Activated CD8-positive, alpha-beta memory T cell treated with anti-CD3 and anti-CD28 coated beads, Interleukin-2, amount 10 ng/mL, durations not matched to agents 7 days and 5 days (primary cell): ENCODE measurements at regions not wholly inside any gene's neighbourhood (a gene's known extent, or its start where the extent isn't known, plus 50 kb on each side); places are given as distances from the start of the nearest gene placed in this dataset.
"Not testable (repeated sequence)": the region's sequence is repeated elsewhere in the genome, so short reads cannot be mapped to it uniquely, and the experiment has no call there.

Experiments used
- ATAC-seq: fragments of 150-1000 bp; cut with Tn5 transposase; one replicate; pipeline ENCODE4 v1.10.0; 2021; ENCODE audit warnings: moderate library complexity
- CTCF ChIA-PET: fragments of 350-600 bp; sonication (Branson Sonifier 250); formaldehyde crosslinking; loops from one replicate; lab custom pipeline; 2021; ENCODE audit warnings: antibody characterized with exemption; lab: Charles Lee
- DNase-seq: peaks from one replicate; pipeline ENCODE4 v3.0.0-alpha.2; 2020
- H3K27ac Mint-ChIP-seq: one replicate; pipeline ENCODE4 v1.8.0; 2021; ENCODE audit warnings: mild to moderate bottlenecking, mixed read lengths
- H3K27me3 Mint-ChIP-seq: one replicate; pipeline ENCODE4 v1.8.0; 2021; ENCODE audit warnings: mixed read lengths
- H3K36me3 Mint-ChIP-seq: one replicate; pipeline ENCODE4 v1.8.0; 2021; ENCODE audit warnings: mild to moderate bottlenecking, mixed read lengths
- H3K4me1 Mint-ChIP-seq: one replicate; pipeline ENCODE4 v1.8.0; 2021; ENCODE audit warnings: mixed read lengths
- H3K4me3 Mint-ChIP-seq: one replicate; pipeline ENCODE4 v1.8.0; 2021; ENCODE audit warnings: mild to moderate bottlenecking, moderate library complexity, mixed read lengths
- H3K9me3 Mint-ChIP-seq: one replicate; pipeline ENCODE4 v1.8.0; 2022; ENCODE audit warnings: low read depth, mixed read lengths

DNA sequence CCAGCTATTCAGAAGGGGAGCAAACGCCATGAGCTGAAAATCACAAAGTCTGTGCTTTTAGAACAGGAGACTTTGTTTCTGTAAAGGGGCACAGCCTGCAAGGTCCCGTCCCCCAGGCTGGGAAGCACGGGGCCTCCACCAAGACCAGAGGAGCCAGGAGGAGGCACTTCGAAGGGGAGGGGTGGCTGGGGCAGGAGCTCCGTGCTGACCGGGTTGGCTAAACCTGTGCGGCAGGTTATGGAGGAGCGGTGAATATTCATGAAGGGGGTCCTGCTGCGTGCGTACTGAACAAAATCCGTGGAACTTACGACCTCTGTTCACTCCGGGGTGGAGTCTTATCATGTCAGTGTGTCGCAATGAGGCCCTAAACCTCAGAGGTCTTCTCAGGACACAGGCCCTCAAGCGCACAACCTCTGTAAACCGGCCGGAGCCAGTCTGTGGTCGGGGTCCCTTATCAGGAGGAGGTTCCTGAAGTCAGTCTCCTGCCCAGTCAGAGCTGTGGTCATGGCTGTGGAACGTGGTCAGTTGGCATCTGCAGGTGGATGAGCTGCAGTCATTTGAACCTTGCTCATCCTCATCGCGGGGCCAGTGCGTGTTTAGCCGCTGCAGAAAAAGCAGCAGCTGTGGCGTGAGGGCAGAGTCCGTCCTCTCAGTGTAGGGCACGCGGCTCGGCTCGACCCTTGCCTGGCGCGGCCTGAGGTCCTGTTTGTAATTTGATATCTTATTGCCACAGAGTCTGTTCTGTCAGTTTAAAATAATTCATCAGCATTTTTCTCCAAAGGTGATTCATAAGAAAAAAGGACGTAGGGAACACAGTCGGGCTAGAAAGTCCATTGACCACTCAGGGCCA is 5507.7 kb upstream of the TPTE start:
- H3K27me3 Mint-ChIP-seq, H3K36me3 Mint-ChIP-seq, H3K27ac Mint-ChIP-seq, CTCF ChIA-PET, H3K4me3 Mint-ChIP-seq, DNase-seq, H3K4me1 Mint-ChIP-seq, H3K9me3 Mint-ChIP-seq, ATAC-seq: not testable (repeated sequence)

DNA sequence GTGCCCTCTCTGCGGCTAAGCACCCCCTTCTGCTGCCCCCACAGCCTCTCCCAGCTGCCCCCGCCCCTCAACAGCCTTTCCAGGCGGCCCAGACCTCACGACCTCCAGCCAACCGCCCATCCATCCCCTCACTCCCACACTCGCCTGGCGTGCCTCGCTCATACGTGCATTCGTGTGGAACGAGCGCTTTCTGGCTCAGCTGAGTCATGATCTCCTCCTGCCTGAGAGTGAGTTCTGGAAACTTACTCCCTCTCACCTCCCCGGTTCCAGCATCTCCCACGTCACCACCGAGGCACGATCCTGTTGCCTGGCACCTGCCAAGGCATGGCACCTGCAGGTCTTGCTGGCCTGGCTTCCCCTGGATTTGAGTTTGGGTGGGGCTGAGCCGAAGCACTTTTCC is 5506.2 kb upstream of the TPTE start:
- CTCF ChIA-PET: not testable (repeated sequence)

DNA sequence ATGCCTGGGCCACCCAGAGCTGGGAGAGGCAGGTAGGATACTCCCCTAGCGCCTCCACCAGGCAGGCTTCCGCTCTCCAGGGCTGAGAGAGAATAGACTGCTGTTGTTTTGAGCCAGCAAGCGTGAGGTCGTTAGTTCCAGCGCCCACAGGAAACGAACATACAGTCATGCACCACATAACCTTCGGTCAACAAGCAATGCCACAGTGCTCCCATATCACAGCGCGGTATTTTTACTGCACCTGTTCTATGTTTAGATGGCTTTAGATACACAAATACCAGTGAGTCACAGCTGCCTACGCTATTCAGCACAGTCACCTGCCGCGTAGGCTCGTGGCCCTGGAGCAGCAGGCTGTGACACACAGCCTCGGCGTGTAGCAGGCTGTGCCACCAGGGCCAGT is 5502.3 kb upstream of the TPTE start:
- H3K4me1 Mint-ChIP-seq, H3K4me3 Mint-ChIP-seq, H3K9me3 Mint-ChIP-seq, H3K27ac Mint-ChIP-seq, DNase-seq, CTCF ChIA-PET, H3K36me3 Mint-ChIP-seq, H3K27me3 Mint-ChIP-seq: not testable (repeated sequence)
- ATAC-seq: peak; percentile 76

More for the DNA sequence above, 5506.2 kb upstream of the TPTE start:
- not testable (repeated sequence) for DNase-seq, H3K4me3 Mint-ChIP-seq, H3K9me3 Mint-ChIP-seq, ATAC-seq, H3K36me3 Mint-ChIP-seq, H3K27me3 Mint-ChIP-seq, H3K27ac Mint-ChIP-seq, H3K4me1 Mint-ChIP-seq

DNA sequence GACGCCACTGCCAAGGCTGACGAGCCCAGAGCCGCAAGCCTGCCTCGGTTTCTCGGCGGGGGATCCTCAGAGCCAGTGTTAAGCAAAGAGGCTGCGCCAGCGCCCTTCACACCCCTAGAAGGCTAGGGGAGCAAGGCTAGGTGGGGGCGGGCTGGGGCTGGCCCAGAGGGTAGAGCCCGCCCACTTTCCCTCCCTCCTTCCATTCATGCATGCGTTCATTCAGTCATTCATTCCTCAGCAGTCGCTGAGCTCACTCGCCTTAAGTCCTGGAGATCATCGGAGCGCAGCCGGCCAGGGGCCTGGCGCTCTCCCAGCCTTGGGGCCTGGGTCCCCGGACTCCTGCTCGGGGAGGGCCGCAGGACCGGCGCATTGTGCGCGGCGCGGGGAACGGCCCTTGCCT is 5499.6 kb upstream of the TPTE start:
- CTCF ChIA-PET, DNase-seq, H3K27ac Mint-ChIP-seq, H3K4me1 Mint-ChIP-seq, H3K9me3 Mint-ChIP-seq, H3K4me3 Mint-ChIP-seq, H3K27me3 Mint-ChIP-seq, H3K36me3 Mint-ChIP-seq: not testable (repeated sequence)
- ATAC-seq: peak; percentile 45

DNA sequence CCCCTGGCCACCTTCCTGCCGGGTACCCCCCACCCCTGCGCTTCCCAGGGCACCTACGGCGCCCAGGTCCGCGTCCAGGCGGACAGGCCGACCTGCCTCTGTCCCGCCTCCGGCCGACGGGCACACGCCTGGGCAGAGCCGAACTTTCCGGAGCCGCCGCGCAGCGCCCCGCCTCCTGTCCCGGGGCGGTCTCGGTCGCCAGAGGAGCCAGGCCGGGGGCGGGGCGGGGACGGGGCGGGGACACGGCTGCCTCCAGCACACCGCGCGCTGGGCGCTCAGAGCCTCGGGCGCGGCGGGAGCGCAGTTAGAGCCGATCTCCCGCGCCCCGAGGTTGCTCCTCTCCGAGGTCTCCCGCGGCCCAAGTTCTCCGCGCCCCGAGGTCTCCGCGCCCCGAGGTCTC is 5499.1 kb upstream of the TPTE start:
- H3K27me3 Mint-ChIP-seq, DNase-seq, H3K27ac Mint-ChIP-seq, H3K4me1 Mint-ChIP-seq, CTCF ChIA-PET, H3K4me3 Mint-ChIP-seq, H3K36me3 Mint-ChIP-seq, H3K9me3 Mint-ChIP-seq: not testable (repeated sequence)
- ATAC-seq: peak; percentile 71

DNA sequence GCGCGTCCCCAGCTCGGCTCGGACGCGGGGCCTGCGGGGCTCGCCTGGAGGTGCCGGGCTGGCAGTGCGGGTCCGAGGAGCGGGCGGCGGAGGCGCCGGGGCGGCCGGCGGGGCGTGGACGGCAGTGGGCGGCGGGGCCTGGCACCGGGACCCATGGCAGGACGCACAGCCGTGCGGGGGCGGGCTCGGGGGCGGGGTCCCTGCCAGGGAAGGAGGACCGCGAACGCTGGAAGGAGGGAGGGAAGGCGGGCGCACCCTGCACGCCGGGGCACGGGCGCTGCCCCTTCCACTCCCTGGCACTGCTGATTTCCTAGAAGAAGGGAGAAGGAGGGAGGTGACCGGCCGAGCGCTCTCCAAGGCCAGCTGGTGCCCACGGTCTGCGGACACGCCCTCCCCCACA is 5498.6 kb upstream of the TPTE start:
- ATAC-seq, CTCF ChIA-PET, H3K36me3 Mint-ChIP-seq, H3K9me3 Mint-ChIP-seq, DNase-seq, H3K27me3 Mint-ChIP-seq, H3K4me3 Mint-ChIP-seq, H3K27ac Mint-ChIP-seq, H3K4me1 Mint-ChIP-seq: not testable (repeated sequence)

DNA sequence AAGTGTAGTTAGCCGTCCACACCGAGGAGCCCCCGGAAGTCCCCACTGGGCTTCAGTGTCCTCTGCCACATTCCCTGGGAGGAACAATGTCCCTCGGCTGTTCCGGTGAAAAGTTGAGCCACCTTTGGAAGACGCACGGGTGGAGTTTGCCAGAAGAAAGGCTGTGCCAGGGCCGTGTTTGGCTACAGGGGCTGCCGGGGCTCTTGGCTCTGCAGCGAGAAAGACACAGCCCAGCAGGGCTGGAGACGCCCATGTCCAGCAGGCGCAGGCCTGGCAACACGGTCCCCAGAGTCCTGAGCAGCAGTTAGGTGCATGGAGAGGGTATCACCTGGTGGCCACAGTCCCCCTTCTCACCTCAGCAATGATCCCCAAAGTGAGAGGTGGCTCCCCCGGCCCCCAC is 5486.2 kb upstream of the TPTE start:
- CTCF ChIA-PET, DNase-seq, H3K9me3 Mint-ChIP-seq, H3K27me3 Mint-ChIP-seq, H3K27ac Mint-ChIP-seq, H3K4me1 Mint-ChIP-seq, ATAC-seq, H3K36me3 Mint-ChIP-seq, H3K4me3 Mint-ChIP-seq: not testable (repeated sequence)

DNA sequence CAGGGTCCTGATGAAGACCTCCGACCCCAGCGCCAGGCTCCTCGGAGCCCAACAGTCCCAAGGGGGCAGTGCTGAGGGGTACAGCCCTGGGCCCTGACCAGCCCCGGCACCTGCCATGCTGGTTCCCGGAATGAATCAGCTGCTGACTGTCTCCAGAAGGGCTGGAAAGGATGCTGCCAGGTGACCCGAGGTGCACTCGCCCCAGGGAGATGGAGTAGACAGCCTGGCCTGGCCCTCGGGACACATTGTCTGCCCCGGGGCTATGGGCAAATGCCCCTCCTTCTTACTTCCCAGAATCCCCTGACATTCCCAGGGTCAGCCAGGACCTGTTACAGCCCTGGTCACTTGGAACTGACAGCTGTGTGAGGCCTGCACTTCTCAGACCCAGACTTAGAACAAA is 5485.8 kb upstream of the TPTE start:
- ATAC-seq, CTCF ChIA-PET, H3K9me3 Mint-ChIP-seq, H3K4me3 Mint-ChIP-seq, H3K4me1 Mint-ChIP-seq, H3K36me3 Mint-ChIP-seq, H3K27ac Mint-ChIP-seq, DNase-seq, H3K27me3 Mint-ChIP-seq: not testable (repeated sequence)

DNA sequence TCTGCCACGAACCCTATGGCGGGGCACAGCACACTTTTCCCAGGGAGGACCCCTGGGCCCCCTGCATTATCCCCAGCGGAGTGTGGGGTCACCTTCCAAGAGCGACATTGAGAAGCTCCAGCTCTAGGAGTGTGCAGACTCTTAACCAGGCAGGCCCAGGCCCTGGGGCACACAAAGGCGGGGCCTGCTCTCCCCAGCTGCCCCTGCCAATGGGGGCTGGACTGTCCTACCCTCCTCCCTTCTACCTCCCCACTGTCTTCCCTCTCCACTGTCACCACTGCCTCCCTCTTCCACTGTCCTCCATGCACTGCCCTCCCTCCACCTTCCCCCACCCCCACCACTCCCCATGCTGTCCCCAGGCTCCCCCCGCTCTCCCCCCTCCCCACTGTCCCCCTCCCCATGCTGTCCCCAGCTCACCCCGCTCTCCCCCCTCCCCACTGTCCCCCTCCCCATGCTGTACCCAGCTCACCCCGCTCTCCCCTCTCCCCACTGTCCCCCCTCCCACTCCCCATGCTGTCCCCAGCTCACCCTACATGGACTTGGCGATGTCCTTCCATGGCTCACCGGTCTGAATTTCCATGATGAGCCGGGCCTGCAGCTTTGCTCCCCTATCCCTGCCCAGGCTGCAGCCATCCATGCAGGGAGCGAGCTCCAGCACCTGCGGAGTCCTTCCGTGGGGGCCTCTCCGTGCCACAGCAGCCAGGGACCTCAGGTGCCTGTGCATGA is 5483.6 kb upstream of the TPTE start:
- H3K27ac Mint-ChIP-seq, H3K36me3 Mint-ChIP-seq, ATAC-seq, H3K4me1 Mint-ChIP-seq, H3K4me3 Mint-ChIP-seq, CTCF ChIA-PET, DNase-seq, H3K27me3 Mint-ChIP-seq, H3K9me3 Mint-ChIP-seq: not testable (repeated sequence)

DNA sequence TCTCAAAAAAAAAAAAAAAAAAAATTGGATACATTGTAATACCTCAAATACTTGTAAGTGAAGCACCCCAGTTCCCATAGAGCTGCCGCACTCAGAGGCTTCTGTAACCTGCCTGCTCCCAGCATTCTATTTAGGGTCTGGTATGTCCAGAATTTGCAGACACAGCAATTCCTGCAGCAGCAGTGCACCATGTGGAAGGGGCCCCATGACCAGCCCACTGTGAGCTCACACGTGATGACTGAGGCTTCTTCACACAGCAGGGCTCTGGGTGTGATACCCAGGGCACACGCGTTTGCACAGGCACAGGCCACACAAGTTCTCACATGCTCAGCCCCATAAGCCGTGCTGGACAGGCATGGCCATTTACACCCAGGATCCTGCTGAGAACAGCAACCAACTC is 5481.5 kb upstream of the TPTE start:
- H3K36me3 Mint-ChIP-seq, DNase-seq, H3K4me1 Mint-ChIP-seq, H3K27ac Mint-ChIP-seq, ATAC-seq, H3K27me3 Mint-ChIP-seq, CTCF ChIA-PET, H3K9me3 Mint-ChIP-seq, H3K4me3 Mint-ChIP-seq: not testable (repeated sequence)

DNA sequence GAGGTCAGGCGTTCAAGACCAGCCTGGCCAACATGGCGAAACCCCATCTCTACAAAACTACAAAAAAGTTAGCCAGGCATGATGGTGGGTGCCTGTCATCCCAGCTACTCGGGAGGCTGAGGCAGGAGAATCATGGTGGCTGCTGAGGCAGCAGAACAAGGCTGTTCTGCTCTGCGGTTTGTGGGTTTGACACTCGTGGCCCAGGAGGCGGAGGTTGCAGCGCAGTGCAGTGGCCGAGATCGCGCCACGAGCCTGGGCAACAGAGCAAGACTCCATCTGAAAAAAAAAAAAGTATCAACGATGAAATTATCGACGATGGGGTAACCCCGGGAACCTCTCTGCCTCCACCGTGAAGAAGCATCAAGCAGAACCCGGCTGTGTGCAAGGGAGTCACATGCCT is 5478.8 kb upstream of the TPTE start:
- CTCF ChIA-PET, H3K4me1 Mint-ChIP-seq, H3K27ac Mint-ChIP-seq, H3K4me3 Mint-ChIP-seq, H3K36me3 Mint-ChIP-seq, H3K27me3 Mint-ChIP-seq, DNase-seq, H3K9me3 Mint-ChIP-seq: not testable (repeated sequence)
- ATAC-seq: peak; percentile 53

DNA sequence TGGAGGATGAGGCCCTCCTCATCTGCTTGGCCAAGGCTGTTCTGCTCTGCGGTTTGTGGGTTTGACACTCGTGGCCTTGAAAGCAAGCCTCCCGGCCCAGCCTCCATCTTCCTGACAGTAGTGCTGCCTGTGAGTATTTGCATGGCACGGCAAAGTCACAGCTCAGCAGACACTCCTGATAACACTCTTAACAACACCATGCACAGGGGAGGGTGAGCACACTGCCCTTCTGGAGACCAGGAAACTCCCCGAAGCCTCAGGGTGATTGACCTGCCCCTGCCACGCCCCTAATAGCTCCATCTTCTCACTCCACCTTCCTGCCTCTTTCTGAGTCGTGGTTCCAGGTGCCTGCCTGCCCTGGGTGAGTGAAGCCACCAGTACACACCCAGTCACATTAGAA is 5476.6 kb upstream of the TPTE start:
- not testable (repeated sequence) for H3K36me3 Mint-ChIP-seq

DNA sequence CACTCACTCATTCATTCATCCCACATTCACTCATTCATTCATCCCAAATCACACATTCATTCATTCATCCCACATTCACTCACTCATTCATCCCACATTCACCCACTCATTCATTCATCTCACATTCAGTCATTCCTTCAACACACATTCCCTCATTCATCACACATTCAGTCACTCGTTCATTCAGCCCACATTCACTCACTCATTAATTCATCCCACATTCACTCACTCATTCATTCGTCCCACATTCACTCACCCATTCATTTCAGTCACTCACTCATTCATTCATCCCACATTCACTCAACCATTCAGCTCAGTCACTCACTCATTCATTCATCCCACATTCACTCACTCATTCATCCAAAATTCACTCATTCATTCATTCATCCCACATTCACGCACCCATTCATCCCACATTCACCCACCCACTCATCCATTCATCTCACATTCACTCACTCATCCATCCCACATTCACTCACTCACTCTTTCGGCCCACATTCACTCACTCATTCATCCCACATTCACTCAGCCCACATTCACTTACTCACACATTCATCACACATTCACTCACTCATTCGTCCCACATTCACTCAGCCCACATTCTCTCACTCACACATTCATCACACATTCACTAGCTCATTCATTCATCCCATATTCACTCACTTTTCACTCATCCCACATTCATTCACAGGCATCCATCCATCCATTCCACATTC is 5469.9 kb upstream of the TPTE start:
- H3K9me3 Mint-ChIP-seq, DNase-seq, H3K4me1 Mint-ChIP-seq, H3K27ac Mint-ChIP-seq, H3K27me3 Mint-ChIP-seq, ATAC-seq, CTCF ChIA-PET, H3K36me3 Mint-ChIP-seq, H3K4me3 Mint-ChIP-seq: not testable (repeated sequence)

More for the DNA sequence above, 5476.6 kb upstream of the TPTE start:
- H3K27ac Mint-ChIP-seq, H3K9me3 Mint-ChIP-seq, H3K27me3 Mint-ChIP-seq, H3K4me1 Mint-ChIP-seq, CTCF ChIA-PET, DNase-seq, H3K4me3 Mint-ChIP-seq: not testable (repeated sequence)
- ATAC-seq: peak; percentile 36
